22Rv1 (cell line): ENCODE measurements at regions not wholly inside any gene's neighbourhood (a gene's known extent, or its start where the extent isn't known, plus 50 kb on each side); places are given as distances from the start of the nearest gene placed in this dataset.

Experiments used
- ZFX ChIP-seq: fragments of 450-650 bp; IDR thresholded peaks from 2 replicates; pipeline ENCODE4 v1.6.1; 2017; ENCODE audit warnings: antibody characterized with exemption, borderline replicate concordance
- TF ChIP-seq, protein P1 (sequence below): fragments of 450-650 bp; IDR thresholded peaks from 2 replicates; pipeline ENCODE4 v1.5.1; 2017; ENCODE audit warnings: mild to moderate bottlenecking

DNA sequence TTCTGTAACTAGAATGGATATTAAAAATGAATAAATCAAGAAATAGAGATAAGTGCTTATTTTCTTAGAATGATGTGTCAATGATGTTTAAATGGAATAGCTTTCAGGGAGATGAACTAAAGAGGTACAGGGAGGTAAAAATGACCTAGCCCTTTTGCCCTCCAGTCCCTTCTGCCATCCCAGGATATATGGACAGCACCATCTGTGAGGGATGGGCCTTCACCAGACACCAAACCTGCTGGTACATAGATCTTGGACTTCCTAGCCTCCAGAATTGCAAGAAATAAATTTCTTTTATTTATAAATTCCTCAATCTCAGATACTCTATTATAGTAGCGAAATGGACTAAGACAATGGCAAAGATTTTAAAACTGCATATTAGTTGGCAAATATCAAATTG, 352.0 kb upstream of the THBS1 start:
- TF ChIP-seq, protein P1, sequence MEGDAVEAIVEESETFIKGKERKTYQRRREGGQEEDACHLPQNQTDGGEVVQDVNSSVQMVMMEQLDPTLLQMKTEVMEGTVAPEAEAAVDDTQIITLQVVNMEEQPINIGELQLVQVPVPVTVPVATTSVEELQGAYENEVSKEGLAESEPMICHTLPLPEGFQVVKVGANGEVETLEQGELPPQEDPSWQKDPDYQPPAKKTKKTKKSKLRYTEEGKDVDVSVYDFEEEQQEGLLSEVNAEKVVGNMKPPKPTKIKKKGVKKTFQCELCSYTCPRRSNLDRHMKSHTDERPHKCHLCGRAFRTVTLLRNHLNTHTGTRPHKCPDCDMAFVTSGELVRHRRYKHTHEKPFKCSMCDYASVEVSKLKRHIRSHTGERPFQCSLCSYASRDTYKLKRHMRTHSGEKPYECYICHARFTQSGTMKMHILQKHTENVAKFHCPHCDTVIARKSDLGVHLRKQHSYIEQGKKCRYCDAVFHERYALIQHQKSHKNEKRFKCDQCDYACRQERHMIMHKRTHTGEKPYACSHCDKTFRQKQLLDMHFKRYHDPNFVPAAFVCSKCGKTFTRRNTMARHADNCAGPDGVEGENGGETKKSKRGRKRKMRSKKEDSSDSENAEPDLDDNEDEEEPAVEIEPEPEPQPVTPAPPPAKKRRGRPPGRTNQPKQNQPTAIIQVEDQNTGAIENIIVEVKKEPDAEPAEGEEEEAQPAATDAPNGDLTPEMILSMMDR = no peak
- TF ChIP-seq ZFX = no peak
